Fibroblast of the aortic adventitia (primary cell): ENCODE measurements at regions not wholly inside any gene's neighbourhood (a gene's known extent, or its start where the extent isn't known, plus 50 kb on each side); places are given as distances from the start of the nearest gene placed in this dataset.

Experiments used
- DNase-seq: peaks from one replicate; pipeline ENCODE4 v3.0.0-alpha.2; 2010; ENCODE audit warnings: low read depth
- H3K4me3 ChIP-seq: 2 replicates; pipeline ENCODE4 v1.5.1; 2011; ENCODE audit warnings: low read depth, mild to moderate bottlenecking, control low read depth, low read length, moderate library complexity
- TF ChIP-seq, protein P1 (sequence below): IDR thresholded peaks from 2 replicates; pipeline ENCODE4 v1.5.1; 2011; ENCODE audit warnings: mild to moderate bottlenecking, low read length, control low read depth, inconsistent platforms; ENCODE audit not compliant: insufficient read depth

DNA sequence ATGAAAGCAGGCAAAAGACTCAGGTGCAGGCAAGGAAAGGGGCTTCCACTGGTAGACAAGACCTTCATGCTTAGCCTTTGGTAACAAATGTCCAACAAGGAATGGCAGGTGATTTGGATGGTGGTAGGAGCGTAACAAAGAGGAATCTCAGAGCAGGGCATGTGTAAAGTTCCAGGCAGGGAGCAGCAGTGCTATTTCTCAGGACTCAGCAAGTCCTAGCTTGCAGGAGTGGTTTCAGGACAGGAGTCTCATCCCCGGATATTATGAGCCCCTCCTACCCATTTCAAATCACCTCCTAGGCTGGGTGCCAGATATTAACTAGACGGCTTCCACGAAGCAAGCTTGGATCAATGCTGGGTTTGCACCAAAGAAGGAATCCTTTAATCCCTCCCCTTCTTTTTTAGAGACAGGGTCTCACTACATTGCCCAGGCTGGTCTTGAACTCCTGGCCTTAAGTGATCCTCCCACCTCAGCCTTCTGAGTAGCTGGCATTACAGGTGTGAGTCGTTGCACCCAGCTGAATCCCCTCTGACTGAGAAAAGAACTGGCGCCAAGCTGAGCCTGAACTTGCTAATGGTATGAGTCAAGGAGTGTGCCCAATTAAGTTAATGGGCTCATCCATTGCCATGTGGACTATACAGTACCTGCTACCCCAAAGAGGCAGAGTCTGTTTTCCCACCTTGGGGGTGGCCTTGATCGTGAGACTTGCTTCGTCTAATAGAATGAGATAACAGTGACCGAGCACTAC lies 190.3 kb downstream of the ARL4C start:
- TF ChIP-seq, protein P1, sequence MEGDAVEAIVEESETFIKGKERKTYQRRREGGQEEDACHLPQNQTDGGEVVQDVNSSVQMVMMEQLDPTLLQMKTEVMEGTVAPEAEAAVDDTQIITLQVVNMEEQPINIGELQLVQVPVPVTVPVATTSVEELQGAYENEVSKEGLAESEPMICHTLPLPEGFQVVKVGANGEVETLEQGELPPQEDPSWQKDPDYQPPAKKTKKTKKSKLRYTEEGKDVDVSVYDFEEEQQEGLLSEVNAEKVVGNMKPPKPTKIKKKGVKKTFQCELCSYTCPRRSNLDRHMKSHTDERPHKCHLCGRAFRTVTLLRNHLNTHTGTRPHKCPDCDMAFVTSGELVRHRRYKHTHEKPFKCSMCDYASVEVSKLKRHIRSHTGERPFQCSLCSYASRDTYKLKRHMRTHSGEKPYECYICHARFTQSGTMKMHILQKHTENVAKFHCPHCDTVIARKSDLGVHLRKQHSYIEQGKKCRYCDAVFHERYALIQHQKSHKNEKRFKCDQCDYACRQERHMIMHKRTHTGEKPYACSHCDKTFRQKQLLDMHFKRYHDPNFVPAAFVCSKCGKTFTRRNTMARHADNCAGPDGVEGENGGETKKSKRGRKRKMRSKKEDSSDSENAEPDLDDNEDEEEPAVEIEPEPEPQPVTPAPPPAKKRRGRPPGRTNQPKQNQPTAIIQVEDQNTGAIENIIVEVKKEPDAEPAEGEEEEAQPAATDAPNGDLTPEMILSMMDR: no peak
- no peak for DNase-seq

DNA sequence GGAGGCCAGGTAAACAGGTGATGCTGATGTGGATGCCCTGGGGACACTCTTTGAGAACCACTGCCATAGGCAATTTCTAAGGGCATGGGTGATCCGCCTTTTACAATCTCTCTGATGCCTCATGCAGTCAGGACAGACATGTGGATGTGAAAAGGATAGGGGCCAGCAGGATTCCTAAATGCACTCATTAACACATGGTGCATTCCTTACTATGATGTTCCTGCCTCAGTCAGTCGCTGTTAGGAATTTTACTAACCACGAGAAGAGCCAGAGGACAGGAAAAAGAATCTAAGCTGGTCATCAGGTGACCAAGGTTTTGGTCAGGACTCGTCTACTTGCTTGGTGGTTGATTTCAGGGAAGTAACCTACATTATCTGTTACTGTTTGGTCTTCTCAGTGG lies 191.0 kb downstream of the ARL4C start:
- DNase-seq: peak; percentile 5
- TF ChIP-seq, protein P1: no peak
- H3K4me3 ChIP-seq: no peak overlapping the region

More for the DNA sequence above, 190.3 kb downstream of the ARL4C start:
- no peak overlapping the region for H3K4me3 ChIP-seq

DNA sequence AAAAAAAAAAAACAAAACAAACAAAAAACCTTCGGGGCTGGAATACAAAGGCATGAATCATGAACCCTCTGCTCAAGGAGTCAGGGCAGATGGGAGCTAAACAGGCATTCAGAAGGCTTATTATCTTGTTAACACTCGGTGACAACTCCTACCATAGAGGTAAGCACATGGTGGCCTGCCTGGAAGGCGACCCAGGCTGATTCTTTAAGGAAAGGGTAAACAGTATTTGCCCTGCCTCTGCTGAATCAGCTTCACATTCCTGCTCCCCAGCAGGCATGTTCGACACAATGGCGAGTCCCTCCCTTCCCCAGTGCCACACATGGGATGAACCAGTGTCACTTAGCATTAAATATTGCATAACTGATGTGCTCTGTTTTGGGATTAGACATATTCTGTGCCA lies 191.9 kb downstream of the ARL4C start:
- H3K4me3 ChIP-seq: no peak overlapping the region
- peak; percentile 38 for DNase-seq

DNA sequence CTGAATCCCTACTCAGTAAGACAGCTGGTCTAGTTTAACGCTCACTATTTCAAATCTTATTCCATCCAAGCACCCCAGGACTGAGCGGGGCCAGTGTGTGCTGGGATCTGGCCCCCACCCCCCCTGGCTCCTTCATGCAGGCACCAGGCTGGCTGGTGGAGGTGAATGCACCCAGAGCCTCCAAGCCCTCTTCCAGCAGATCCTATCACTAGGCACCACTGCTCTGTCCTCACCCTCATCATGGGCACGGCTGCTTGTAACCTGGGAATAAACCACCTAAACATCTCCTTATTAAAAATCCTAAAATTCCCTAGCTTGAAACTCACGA lies 194.3 kb downstream of the ARL4C start:
- DNase-seq: no peak
- no peak overlapping the region for H3K4me3 ChIP-seq
- TF ChIP-seq, protein P1: no peak

More for the DNA sequence above, 191.9 kb downstream of the ARL4C start:
- TF ChIP-seq, protein P1: no peak

DNA sequence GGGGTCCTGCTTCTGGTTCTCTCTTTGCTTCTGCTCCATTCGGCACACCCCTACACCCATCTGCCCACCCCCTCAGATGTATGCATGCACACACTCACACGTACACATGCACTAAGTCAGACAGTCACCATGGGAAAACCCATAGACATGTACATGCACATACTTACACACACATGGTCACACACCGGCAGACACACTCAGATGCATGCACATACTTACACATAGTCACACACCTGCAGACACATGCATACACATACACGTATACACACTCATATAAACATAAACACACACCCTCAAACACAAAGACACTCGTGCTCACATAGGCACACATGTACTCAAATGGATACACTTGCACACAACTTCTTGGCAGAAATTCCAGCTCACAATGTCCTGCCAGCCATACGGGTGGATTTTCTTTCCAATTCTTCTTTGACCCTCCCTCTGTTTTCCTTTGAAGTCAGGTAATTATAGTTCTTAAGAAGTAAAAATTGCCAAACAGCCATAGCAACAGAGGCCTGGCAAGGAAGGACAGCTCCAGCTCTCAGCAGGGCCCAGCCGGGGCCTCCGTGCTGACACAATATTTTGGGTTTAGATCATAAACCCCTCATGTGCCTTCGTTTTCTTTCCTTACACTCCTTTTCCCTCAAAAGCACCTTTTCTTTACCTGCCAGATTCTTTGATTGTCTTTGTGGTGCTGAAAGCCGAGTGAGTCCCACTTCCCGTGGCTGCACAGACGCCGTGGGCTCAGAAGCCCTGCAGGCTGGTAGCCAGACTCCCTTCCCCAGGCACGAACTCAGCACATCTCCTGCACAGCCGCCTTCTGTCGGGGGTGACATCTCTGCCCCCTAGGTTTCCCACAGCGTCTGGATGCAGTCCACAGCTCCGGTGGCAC lies 195.7 kb downstream of the ARL4C start:
- no peak overlapping the region for H3K4me3 ChIP-seq
- TF ChIP-seq, protein P1: no peak
- no peak for DNase-seq

DNA sequence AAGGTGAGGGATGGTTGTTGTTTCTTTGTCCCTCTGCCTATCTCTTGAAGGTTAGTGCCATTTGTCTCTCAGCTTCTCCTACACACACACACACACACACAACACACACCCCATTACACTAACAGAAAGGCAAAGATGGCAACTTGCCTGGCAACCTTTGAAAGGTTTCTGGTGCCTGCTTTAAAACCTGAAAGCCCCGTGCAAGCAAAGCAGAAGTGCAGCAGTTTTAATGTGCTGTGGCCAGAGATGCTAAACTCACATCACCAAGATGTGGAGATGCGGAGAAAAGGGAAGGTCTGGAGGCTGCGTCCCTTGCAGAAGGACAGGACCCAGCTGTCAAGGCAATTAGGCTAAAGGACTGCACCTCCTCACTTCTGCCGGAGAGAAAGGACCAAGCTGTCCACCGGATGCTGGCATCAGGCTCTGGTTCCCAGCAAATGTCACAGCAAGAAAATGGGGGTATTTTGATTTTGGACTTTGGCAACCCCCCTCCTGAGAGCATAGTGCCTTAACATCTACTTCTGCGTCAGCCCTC lies 196.4 kb downstream of the ARL4C start:
- TF ChIP-seq, protein P1: no peak
- DNase-seq: no peak

More for the DNA sequence above, 196.4 kb downstream of the ARL4C start:
- H3K4me3 ChIP-seq: no peak overlapping the region
